GM20000 (cell line): ENCODE measurements at regions not wholly inside any gene's neighbourhood (a gene's known extent, or its start where the extent isn't known, plus 50 kb on each side); places are given as distances from the start of the nearest gene placed in this dataset.

Experiments used
- DNase-seq: peaks from one replicate; pipeline ENCODE4 v3.0.0; 2012; ENCODE audit warnings: low spot score
- TF ChIP-seq, protein P1 (sequence below): IDR thresholded peaks from 2 replicates; pipeline ENCODE4 v1.5.1; 2012; ENCODE audit warnings: mild to moderate bottlenecking, control low read depth; ENCODE audit errors: extremely low read depth, missing control alignments

DNA sequence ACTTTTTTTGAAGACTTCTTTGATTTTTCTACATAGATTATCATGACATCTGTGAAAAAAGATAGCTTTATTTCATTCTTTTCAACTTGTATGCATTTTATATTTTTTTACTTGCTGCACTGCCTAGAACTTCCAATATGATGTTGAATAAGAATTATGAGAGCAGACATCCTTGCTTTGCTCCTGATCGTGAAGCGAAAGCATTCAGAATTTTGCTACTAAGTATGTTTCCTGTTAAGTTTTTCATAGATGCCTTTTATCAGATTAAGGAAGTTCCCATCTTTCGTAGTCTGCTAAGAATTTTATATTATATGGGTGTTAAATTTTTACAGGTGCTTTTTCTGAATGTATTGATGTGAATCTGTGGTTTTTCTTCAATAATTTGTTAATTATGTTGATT lies 163.4 kb upstream of the GADL1 start:
- TF ChIP-seq, protein P1, sequence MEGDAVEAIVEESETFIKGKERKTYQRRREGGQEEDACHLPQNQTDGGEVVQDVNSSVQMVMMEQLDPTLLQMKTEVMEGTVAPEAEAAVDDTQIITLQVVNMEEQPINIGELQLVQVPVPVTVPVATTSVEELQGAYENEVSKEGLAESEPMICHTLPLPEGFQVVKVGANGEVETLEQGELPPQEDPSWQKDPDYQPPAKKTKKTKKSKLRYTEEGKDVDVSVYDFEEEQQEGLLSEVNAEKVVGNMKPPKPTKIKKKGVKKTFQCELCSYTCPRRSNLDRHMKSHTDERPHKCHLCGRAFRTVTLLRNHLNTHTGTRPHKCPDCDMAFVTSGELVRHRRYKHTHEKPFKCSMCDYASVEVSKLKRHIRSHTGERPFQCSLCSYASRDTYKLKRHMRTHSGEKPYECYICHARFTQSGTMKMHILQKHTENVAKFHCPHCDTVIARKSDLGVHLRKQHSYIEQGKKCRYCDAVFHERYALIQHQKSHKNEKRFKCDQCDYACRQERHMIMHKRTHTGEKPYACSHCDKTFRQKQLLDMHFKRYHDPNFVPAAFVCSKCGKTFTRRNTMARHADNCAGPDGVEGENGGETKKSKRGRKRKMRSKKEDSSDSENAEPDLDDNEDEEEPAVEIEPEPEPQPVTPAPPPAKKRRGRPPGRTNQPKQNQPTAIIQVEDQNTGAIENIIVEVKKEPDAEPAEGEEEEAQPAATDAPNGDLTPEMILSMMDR, result no peak
- DNase-seq, result no peak

DNA sequence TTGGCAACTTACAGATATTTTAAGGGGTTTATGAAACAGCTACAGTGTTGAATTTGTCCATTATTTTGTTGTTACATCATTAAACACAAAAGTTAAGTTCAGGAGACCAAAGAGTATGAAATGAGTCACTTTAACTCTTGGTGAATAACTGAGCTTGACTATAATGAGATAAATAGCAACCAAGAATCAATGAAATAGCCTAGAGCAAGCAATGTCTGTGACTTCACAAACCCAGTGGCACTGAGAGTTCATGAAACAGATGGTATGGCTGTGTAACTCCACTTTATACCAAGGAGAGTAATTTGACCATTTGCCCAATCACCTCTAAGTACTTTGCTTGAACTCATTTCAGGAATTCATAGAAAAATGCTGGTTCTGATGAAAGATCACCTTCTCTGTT lies 169.6 kb upstream of the GADL1 start:
- TF ChIP-seq, protein P1, result no peak
- no peak for DNase-seq

DNA sequence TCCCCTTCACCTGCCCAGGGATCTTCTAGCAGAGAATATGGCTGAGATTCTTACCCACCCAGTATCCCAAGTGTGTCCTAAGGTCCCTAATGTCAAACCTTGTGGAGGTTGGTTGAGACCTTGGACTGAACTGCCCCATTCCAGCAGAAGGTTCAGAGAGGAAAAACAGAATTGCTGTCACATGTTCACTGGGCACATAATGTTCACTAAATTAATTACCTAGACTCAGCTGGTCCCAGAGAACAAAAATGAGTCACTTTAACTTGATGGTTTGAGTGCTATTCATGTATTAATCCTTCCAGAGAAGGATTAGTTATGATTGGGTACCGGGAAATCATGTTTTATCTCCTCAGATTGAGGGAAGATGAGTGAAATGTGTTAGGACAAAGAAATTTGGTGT lies 171.3 kb upstream of the GADL1 start:
- DNase-seq, result no peak
- TF ChIP-seq, protein P1, result no peak

DNA sequence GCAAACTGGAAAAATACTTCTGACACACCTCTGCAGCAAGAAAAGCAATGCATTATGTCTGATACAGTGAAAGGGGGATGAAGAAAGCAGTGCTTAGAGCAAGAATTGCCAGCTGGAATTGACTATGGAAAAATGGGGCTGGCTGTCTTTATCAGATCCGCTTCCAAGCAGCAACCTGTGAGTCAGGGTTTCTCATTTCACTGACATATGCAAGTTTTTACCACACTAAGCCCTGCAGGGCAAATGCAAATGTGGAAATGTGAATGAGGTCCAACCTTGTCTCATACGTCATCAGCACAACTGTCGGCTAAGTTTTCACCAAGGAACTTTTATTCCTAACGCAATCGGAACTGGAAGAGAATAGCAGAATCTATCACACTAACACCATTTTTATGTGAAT lies 172.5 kb upstream of the GADL1 start:
- TF ChIP-seq, protein P1, result no peak
- DNase-seq, result no peak

DNA sequence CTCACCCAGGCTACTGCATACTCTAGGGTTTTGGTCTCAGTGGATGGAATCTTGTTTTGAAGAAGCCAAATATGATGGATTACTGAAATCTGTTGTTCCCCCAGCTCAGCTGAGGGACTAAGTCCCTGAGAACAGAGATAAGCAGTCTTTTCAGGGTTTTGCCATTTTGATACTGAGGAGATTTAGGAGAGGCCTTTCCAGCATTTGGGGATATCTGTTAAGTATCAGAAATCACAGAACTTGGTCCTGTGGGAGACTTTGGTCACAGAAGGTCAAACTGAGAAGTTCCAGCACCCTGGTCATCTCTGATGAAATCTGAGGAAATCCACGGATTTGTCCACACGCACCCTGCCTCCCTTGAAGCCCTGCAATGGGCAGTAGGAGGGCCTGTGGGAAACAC lies 181.0 kb upstream of the GADL1 start:
- DNase-seq, result no peak
- TF ChIP-seq, protein P1, result no peak

DNA sequence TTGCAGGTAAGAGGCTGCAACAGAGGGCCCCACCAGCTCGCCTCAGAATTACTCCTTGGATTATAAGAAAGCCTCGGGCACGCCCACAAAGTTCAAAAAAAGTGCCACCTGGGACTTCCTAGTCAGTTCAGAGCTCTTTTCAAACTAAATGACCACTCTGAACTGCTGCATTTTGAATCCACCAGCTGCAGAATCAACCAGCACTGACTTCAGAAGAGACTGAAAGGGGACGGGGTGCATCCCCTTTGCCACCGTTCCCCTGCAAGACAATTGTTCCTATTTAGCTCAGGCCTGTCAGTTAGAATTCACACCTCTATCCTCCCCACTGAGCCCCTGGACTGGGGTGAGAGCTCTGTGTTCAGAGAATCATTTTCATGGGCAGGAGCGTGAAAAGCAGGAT lies 181.4 kb upstream of the GADL1 start:
- TF ChIP-seq, protein P1, result no peak

DNA sequence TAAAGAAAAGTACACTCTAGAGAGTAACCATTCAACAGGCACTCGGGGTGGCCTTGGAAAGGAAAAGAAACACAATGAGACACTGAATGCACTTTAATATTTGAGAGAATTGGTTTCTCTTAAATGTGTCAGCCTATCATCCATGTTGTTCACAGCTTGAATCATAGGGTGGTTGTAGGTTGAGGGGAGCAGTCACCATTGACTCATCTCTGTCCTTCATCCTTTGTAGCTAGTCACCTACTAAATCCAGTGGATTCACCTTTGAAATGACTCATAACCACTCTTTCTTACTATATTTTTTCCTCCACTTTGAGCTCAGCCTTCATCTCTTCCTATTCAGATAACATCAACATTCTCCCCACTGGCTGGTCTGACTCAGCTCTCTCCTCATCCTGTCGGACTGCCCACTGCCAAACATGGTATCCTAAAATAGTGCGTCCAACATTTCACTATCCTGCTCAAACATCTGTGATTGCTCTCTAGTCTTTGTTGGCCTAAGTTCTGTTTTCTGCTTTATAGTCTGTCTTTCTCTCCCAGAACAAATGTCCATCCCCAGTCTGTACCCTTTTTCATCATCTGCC lies 182.7 kb upstream of the GADL1 start:
- DNase-seq, result peak; percentile 8
- TF ChIP-seq, protein P1, result no peak

More for the DNA sequence above, 181.4 kb upstream of the GADL1 start:
- DNase-seq, result no peak
